ENCODE measurements at regions not wholly inside any gene's neighbourhood (a gene's known extent, or its start where the extent isn't known, plus 50 kb on each side); places are given as distances from the start of the nearest gene placed in this dataset.

GRCh38 chr11:110779108-110779507 lies 66.9 kb upstream of the ARHGAP20 start:
- 97% methylated on average over 3 of the region's 3 CpGs for WGBS
- Histone ChIP-seq H3K9me3 (no peaks in the 10 kb centered on the region), H3K27me3 (replicated peaks; ENCODE audit: insufficient read depth) (no peaks in the 10 kb centered on the region), H3K4me3 (no peak overlapping the region), H3K27ac (peak overlapping the region in 1 of 2 donors; percentile 52), H3K4me1 (replicated peaks) (peaks cover 4% of the 10 kb centered on the region), H3K36me3 (no peaks in the 10 kb centered on the region)
- intact Hi-C loops (cut with DNase I) = no loop called here
- TF ChIP-seq POLR2AphosphoS5 (IDR thresholded peaks at IDR 0.05) = no peak
- no peak for TF ChIP-seq POLR2A (IDR thresholded peaks at IDR 0.05)
- no peak for TF ChIP-seq CTCF (IDR thresholded peaks at IDR 0.05)
- no peak for DNase-seq (ENCODE audit: low spot score)

- TF ChIP-seq POLR2A (IDR thresholded peaks at IDR 0.05) (no peak), POLR2AphosphoS5 (IDR thresholded peaks at IDR 0.05) (no peak), CTCF (IDR thresholded peaks at IDR 0.05) (no peak)
- WGBS = 7% methylated on average over 1 of the region's 1 CpG
- peaks cover 4% of the 10 kb centered on the region for H3K4me1 ChIP-seq (replicated peaks)
- no peak overlapping the region for H3K4me3 ChIP-seq
- DNase-seq (ENCODE audit: low spot score) = no peak
- no peaks in the 10 kb centered on the region for H3K27me3 ChIP-seq (replicated peaks; ENCODE audit: insufficient read depth)
- intact Hi-C loops (cut with DNase I) = no loop called here
- H3K36me3 ChIP-seq = no peaks in the 10 kb centered on the region
- H3K9me3 ChIP-seq = no peaks in the 10 kb centered on the region
- H3K27ac ChIP-seq = peak overlapping the region; percentile 48 to 52
Measured at GRCh38 chr11:110778343-110778742, 66.1 kb upstream of the ARHGAP20 start.

GRCh38 chr11:110777775-110778174 lies 65.5 kb upstream of the ARHGAP20 start:
- intact Hi-C loops (cut with DNase I) = no loop called here
- Histone ChIP-seq H3K36me3 (no peaks in the 10 kb centered on the region), H3K9me3 (no peaks in the 10 kb centered on the region), H3K4me3 (no peak overlapping the region), H3K27ac (peak overlapping the region; percentile 48 to 52), H3K27me3 (replicated peaks; ENCODE audit: insufficient read depth) (no peaks in the 10 kb centered on the region), H3K4me1 (replicated peaks) (peaks cover 4% of the 10 kb centered on the region)
- 10% methylated on average over 2 of the region's 2 CpGs for WGBS
- DNase-seq (ENCODE audit: low spot score) = peak; percentile 62
- TF ChIP-seq POLR2AphosphoS5 (IDR thresholded peaks at IDR 0.05) (peak; percentile 64), CTCF (IDR thresholded peaks at IDR 0.05) (no peak), POLR2A (IDR thresholded peaks at IDR 0.05) (no peak)

- TF ChIP-seq POLR2AphosphoS5 (IDR thresholded peaks at IDR 0.05) = no peak
- TF ChIP-seq CTCF (IDR thresholded peaks at IDR 0.05) = no peak
- no peak for TF ChIP-seq POLR2A (IDR thresholded peaks at IDR 0.05)
- intact Hi-C loops (cut with DNase I) = no loop called here
Measured at GRCh38 chr11:110776081-110776480, 63.8 kb upstream of the ARHGAP20 start.

GRCh38 chr11:110774138-110775014 lies 62.1 kb upstream of the ARHGAP20 start:
- 78% methylated on average over 3 of the region's 3 CpGs for WGBS
- Histone ChIP-seq H3K27ac (no peak overlapping the region), H3K27me3 (replicated peaks; ENCODE audit: insufficient read depth) (no peaks in the 10 kb centered on the region), H3K36me3 (no peaks in the 10 kb centered on the region), H3K9me3 (no peaks in the 10 kb centered on the region), H3K4me3 (no peak overlapping the region), H3K4me1 (replicated peaks) (peaks cover 4% of the 10 kb centered on the region)
- no peak for DNase-seq (ENCODE audit: low spot score)
- TF ChIP-seq POLR2A (IDR thresholded peaks at IDR 0.05) = no peak
- no peak for TF ChIP-seq POLR2AphosphoS5 (IDR thresholded peaks at IDR 0.05)
- TF ChIP-seq CTCF (IDR thresholded peaks at IDR 0.05) = no peak
- intact Hi-C loops (cut with DNase I) = no loop called here

More at GRCh38 chr11:110776081-110776480, 63.8 kb upstream of the ARHGAP20 start:
- H3K9me3 ChIP-seq = no peaks in the 10 kb centered on the region
- WGBS = 71% methylated on average over 2 of the region's 2 CpGs
- no peak for DNase-seq (ENCODE audit: low spot score)
- H3K27me3 ChIP-seq (replicated peaks; ENCODE audit: insufficient read depth) = no peaks in the 10 kb centered on the region
- H3K27ac ChIP-seq = no peak overlapping the region
- no peak overlapping the region for H3K4me3 ChIP-seq
- H3K4me1 ChIP-seq (replicated peaks) = peaks cover 4% of the 10 kb centered on the region
- H3K36me3 ChIP-seq = no peaks in the 10 kb centered on the region
